SIG-M5 treated with dmso at 0.1 percent for 504 hours (cell line): ENCODE measurements at regions not wholly inside any gene's neighbourhood (a gene's known extent, or its start where the extent isn't known, plus 50 kb on each side); places are given as distances from the start of the nearest gene placed in this dataset.

Source experiments
- DNase-seq: peaks from one replicate; lab custom pipeline; 2025; ENCODE audit not compliant: unreplicated experiment; lab: John Stamatoyannopoulos, UW

DNA sequence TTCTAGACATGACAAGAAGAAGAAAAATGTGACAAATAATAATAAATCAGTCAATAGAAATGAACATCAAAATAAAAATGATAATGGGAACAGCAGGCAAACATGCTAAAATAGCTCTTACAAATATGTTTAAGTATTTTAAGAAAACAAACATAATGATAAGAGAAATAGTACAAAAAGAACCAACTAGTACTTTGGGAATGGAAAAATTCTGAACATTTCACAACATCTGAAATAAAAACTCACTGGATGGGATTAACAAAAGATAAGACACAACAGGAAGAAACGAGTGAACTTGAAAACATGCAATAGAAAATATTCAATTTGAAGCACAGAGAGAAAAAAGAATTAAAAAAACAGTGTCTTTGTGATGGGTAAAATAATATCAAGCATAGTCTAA, 115.2 kb upstream of the TSPAN2 start:
- DNase-seq = no peak

GRCh38 chr1:115203287-115203686, 114.0 kb upstream of the TSPAN2 start:
- no peak for DNase-seq

DNA sequence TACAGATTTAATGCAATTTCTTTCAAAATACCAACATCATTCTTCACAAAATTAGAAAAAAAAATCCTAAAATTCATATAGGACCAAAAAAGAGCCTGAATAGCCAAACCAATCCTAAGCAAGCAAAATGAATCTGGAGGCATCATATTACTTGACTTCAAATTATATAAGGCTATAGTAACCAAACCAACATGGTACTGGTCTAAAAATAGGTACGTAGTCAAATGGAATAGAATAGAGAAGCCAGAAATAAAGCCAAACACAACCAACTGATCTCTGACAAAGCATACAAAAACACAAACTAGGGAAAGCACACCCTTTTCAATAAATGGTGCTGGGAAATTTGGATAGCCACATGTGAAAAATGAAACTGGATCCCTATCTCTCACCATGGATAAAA, 112.3 kb upstream of the TSPAN2 start:
- DNase-seq = no peak

DNA sequence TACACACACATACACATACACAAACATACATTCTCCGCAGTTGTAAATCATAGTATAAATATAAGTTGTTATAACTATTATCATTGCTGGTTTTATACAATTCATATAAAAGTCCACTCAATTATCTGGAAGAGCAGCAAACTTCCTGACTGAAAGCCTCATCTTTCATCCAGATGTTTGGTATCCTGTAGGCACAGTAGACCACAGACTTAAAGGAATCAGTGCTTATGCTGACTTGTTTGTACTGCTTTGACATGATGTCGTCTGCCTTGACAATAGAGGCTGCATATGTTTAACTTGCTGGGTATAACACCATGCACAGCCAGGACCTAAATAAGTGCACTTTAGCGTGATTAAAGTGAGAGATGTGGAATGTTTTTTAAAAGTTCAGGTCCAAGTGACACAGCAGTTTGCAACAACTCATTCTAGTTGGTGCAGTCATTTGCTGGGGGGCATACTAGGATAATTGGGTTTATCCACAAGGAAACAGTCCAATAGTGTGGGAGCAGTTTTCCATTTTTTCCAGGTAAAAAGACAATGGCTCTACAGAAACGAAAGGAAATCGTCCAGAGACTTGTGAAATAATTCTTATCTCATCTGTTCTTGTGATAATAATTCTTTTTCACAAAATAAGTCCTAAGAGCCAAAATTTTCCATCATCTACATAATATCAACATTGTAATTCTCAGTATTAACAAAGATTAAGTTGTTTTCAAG, 110.3 kb upstream of the TSPAN2 start:
- DNase-seq = no peak

DNA sequence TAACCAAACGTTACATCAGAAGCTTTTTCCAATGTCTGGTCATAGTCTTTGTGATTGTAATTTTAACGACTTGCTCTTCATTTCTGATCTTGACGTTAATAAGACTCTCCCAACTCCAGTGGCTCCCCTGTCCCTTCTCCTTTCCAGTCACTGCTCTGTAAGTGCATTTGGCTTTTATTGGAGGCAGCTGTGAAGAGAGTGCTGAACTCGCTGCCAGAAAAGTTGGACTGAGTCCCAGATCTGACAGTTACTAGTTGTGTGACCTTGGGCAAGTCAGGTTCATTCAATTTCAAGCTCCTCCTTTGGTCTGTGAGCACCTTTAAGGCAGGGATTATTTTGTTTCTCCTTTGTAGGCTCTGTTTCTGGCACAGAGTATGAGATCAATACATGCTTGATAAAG, 109.6 kb upstream of the TSPAN2 start:
- DNase-seq = no peak

DNA sequence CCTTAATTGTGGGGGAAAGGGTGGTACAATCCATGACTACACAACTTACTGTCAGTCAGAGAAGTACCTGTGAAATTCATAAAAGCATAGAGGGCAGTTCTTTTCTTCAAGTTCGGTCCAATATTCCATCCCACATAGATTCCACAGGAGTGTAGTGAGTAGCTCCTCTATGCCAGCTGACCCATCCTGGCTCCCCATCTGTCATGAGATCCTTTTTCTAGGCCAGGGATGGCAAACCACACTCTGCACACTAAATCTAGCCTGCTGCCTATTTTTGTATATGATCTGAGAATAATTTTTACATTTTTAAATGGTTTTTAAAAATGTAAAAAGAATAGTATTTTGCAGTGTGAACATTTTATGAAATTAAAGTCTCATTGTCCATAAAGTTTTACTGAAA, 107.0 kb upstream of the TSPAN2 start:
- no peak for DNase-seq

DNA sequence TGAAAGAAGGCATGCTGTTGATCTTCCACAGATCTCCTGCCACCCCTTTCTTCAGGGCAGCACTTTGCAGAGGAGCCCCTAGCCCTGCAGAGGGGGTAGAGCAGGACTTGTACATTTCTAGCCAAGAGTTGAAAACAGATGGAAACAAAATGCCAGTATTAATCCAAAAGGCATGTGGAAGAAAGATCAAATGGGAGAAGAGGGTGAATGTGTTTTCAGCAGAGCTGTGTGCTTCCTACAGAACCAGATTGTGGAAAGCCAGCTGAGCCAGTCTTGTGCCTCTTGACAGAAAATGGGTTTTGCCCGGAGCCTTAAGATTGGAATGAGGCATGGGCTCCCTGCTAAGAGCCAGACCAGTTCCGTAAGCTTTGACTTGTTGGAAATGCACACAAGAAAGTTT, 105.2 kb upstream of the TSPAN2 start:
- DNase-seq = peak; percentile 53

- no peak for DNase-seq
These were observed 103.9 kb upstream of the TSPAN2 start for GRCh38 chr1:115193046-115193828.

GRCh38 chr1:115192200-115192767, 103.0 kb upstream of the TSPAN2 start:
- DNase-seq = no peak

- DNase-seq = no peak
These were observed 102.4 kb upstream of the TSPAN2 start for GRCh38 chr1:115191691-115192090.

DNA sequence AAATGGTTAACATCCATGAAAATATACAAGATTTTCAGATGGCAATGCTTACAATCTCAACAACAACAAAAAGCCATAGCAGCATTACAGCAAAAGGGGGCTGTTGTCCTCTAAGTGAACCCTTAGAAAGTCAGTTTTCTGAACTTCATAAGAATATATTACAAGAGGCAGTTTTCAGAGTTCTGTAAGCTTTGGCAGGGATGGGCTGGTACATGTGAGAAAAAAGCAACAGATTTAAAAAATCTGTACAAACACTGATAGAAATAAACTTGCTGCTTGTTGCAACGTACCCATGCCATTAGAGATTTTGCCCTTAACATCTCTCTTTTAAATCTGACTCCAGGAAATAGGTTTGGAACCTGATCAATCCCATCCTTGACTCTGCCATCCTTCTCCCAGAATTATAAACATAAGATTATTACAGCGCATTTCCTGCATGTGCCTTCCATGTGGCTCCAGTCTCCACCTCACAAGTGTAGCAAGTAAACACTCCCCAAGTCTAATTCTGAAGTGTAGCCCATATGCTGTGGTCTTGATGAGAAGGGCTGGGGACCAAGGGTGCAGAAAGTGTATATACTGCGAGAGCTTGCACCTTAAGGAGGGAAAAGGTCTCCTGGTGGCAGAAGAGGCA, 101.4 kb upstream of the TSPAN2 start:
- DNase-seq = no peak

GRCh38 chr1:115189814-115190539, 100.7 kb upstream of the TSPAN2 start:
- DNase-seq = peak; percentile 26

DNA sequence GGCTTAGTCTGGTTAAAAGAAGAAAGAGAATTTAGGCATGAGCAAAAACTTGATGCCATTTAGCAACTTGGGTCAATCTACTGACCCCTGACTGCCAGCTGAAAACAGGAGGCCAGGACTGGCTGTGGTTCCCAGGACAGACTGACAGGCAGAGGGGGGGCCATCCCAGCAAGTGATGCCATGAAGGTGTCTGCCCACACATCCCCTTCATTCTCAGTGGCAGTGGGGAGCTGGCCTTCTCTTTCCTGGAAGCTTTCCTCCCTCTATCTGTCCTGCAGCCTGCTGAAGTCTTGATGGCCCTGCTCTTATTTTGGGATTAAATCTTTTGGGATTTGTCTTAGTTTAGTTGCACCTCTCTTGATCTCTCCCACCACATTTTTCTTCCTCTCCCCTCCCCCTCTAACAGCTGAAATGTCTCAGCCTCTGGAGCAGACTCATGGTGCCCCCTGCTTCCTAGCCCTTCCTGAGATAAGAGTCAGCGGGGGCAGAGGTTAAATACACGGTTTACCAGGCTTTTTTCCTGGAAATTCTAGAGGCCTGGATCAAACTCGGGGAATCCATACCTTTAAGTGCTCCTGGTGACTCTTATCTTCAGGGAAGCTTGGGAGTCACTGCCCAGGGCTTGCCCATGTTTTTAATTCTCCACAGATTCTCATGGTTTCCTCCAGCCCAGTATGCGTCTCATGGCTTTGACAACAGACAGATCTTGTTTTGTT, 99.5 kb upstream of the TSPAN2 start:
- DNase-seq = no peak

DNA sequence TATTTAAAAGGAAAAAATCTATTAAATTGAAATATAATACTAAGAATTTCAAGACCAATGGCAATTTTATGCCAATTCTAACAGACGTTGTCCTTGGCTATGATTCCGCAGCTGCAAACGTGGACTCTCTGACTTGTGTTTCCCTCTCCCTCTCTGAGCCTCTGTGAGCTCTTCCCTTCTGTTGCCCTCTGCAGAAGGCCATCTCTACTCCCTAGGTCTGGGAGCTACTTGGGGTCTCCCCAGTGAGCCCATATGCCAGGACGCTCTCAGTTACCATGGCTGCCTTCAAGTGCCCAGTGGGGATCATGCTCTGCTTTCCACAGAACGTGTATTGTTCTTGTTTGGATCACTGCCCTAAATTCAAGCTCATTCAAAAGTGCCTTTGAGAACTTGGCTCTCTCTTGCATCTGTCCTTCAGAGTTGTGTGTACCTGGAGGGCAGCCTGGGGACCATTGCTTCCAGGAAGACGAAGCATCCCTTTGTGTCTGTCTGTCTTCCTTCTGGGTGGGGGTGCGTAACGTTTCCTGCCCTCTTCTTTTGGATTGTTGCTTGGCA, 97.5 kb upstream of the TSPAN2 start:
- no peak for DNase-seq

GRCh38 chr1:115185336-115185735, 96.0 kb upstream of the TSPAN2 start:
- DNase-seq = no peak

- DNase-seq = no peak
These were observed 95.6 kb upstream of the TSPAN2 start for GRCh38 chr1:115184951-115185331.

DNA sequence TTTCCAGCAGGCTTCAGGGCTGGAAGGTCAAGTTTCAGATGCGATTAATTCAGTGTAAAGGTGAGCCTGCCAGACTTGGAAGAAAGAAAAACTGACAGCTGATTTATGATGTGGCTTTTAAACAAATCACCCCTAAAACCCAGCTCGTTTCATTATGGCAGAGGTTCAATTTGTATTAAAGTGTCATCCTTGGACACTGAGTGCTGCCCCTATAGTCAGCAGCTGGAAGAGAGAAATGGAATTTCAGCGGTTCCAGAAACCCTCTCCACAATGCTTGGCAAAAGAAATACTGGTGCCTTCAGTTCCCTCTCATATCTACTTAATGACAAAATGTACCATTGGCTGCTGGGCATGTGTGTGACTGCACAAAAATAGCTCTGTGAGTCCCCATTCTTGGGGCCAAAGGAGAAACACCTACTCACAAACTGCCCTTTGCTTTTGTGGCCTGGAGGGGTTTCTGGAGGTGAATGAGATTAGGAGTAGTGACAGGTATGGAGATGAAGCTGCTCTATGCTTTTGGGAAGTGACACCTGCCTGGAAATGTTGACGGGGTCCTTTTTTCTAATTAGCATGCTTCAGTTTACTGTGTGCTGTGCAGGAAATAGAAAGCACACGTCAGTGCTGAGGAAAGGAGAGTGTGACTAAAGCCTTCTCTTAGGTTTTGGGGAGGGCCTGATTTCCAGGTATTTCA, 95.1 kb upstream of the TSPAN2 start:
- no peak for DNase-seq

- DNase-seq = no peak
These were observed 94.5 kb upstream of the TSPAN2 start for GRCh38 chr1:115183721-115184259.

DNA sequence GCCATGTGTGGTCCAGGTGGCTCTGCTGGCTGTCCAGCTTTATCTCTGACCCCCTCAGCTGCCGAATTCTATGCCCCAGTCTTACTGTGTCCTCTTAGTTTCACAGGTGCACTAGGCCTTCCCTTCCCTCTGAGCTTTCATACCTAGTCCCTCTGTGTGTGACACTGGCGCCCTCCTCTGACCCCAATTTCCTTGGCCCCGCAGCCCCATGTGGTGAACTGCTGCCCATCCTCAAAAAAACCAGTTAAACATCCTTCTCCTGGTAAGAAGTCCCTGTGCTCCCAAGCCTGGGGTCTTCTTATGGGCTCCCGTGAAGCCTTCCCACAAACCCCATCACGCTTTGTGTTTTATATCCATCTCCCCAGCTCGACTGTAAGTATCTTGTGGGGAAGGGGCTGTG, 93.9 kb upstream of the TSPAN2 start:
- no peak for DNase-seq
